GM12878 (cell line): ENCODE measurements at regions not wholly inside any gene's neighbourhood (a gene's known extent, or its start where the extent isn't known, plus 50 kb on each side); places are given as distances from the start of the nearest gene placed in this dataset.

Experiments used
- ATAC-seq: fragments of 200-7000 bp; cut with Tn5 transposase; 3 replicates; pipeline ENCODE4 v1.9.1; 2020; ENCODE audit warnings: mild to moderate bottlenecking, moderate library complexity
- BruUV-seq: library from RNA; stranded (reverse); fragments of 400-500 nt; replicated peaks from 2 replicates; lab custom pipeline; 2021; lab: Mats Ljungman, UMichigan
- CTCF ChIA-PET: fragments of 300-600 bp; sonication (Branson Sonifier 250); formaldehyde crosslinking; extraction: SDS; loops from one replicate; lab custom pipeline; 2021; ENCODE audit warnings: inconsistent platforms; lab: Yijun Ruan, JAX
- POLR2A ChIA-PET: fragments of 350-600 bp; formaldehyde crosslinking; extraction: SDS; loops from one replicate; lab custom pipeline; 2021; ENCODE audit warnings: inconsistent platforms; lab: Charles Lee
- RAD21 ChIA-PET: fragments of 300-600 bp; sonication (Branson Sonifier 250); formaldehyde crosslinking; loops from one replicate; lab custom pipeline; 2023; ENCODE audit warnings: antibody characterized with exemption; ENCODE audit not compliant: unreplicated experiment; lab: Charles Lee
- SMC1A ChIA-PET: fragments of 300-600 bp; sonication (Branson Sonifier 250); formaldehyde crosslinking; loops from one replicate; lab custom pipeline; 2023; ENCODE audit not compliant: unreplicated experiment, uncharacterized antibody; lab: Charles Lee
- DNase-seq: peaks from one replicate; pipeline ENCODE4 v3.0.0-alpha.2; 2011; ENCODE audit warnings: low read depth, low spot score
- FAIRE-seq: peaks from 3 replicates; lab custom pipeline; 2011; peaks lifted over from hg19 to GRCh38; lab: Jason Lieb, UNC
- H2AFZ ChIP-seq: 2 replicates; pipeline ENCODE4 v1.6.0; 2011; ENCODE audit warnings: low read depth, low read length, control low read depth; ENCODE audit not compliant: control insufficient read depth
- H3K27ac ChIP-seq: 2 replicates; pipeline ENCODE4 v1.5.1; 2011; ENCODE audit warnings: control low read depth; ENCODE audit not compliant: control insufficient read depth, insufficient read depth
- H3K27me3 ChIP-seq, 2 experiments: replicated peaks in 1 of 2; 2 replicates each; pipeline versions ENCODE4 v1.6.0 to v1.6.1; 2011; ENCODE audit warnings: low read length in 1 of 2; ENCODE audit not compliant: control insufficient read depth in 2 of 2, insufficient read depth in 2 of 2
- H3K36me3 ChIP-seq, 2 experiments: 2 replicates each; pipeline ENCODE4 v1.5.1; 2011; ENCODE audit warnings: low read length in 1 of 2; ENCODE audit not compliant: control insufficient read depth in 2 of 2, insufficient read depth in 2 of 2
- H3K4me1 ChIP-seq: 2 replicates; pipeline ENCODE4 v1.6.1; 2011; ENCODE audit warnings: mild to moderate bottlenecking, low read length, moderate library complexity, mixed read lengths; ENCODE audit not compliant: control insufficient read depth, insufficient read depth
- H3K4me2 ChIP-seq: 2 replicates; pipeline ENCODE4 v1.6.0; 2011; ENCODE audit warnings: control low read depth; ENCODE audit not compliant: control insufficient read depth, insufficient read depth
- H3K4me3 ChIP-seq: fragments of 200-600 bp; sonication (generic); 2 replicates; pipeline ENCODE4 v1.5.1; 2016
- H3K79me2 ChIP-seq: 2 replicates; pipeline ENCODE4 v1.6.0; 2011; ENCODE audit warnings: low read length; ENCODE audit not compliant: control insufficient read depth, insufficient read depth
- H3K9ac ChIP-seq: 2 replicates; pipeline ENCODE4 v1.8.0; 2011; ENCODE audit warnings: low read length, control low read depth, mixed read lengths; ENCODE audit not compliant: control insufficient read depth, insufficient read depth
- H3K9me3 ChIP-seq: replicated peaks from 3 replicates; pipeline ENCODE4 v1.5.1; 2011; ENCODE audit warnings: mild to moderate bottlenecking, low read length; ENCODE audit not compliant: control insufficient read depth, insufficient read depth
- H4K20me1 ChIP-seq: 2 replicates; pipeline ENCODE4 v1.6.0; 2011; ENCODE audit not compliant: control insufficient read depth, insufficient read depth
- BMI1 ChIP-seq: fragments of 450-650 bp; IDR thresholded peaks from 2 replicates; pipeline ENCODE4 v1.6.1; 2016; ENCODE audit warnings: mild to moderate bottlenecking, moderate library complexity, borderline replicate concordance
- CEBPB ChIP-seq, 2 experiments: fragments of 150-350 bp in 1 of 2; IDR thresholded peaks; 2 replicates each; pipeline ENCODE4 v1.6.1; 2012 to 2014; ENCODE audit warnings: low read depth in 2 of 2, low read length in 2 of 2, borderline replicate concordance in 1 of 2, inconsistent platforms in 1 of 2
- CHD4 ChIP-seq: fragments of 200-600 bp; sonication (generic); IDR thresholded peaks from 2 replicates; pipeline ENCODE4 v1.6.1; 2016; ENCODE audit warnings: mild to moderate bottlenecking
- FOS ChIP-seq: IDR thresholded peaks from 3 replicates; pipeline ENCODE4 v1.6.1; 2011; ENCODE audit warnings: borderline replicate concordance; ENCODE audit not compliant: insufficient read length; ENCODE audit errors: extremely low read depth
- FOXK2 ChIP-seq: fragments of 450-650 bp; IDR thresholded peaks from 2 replicates; pipeline ENCODE4 v1.6.1; 2017; ENCODE audit warnings: mild to moderate bottlenecking, moderate library complexity
- HCFC1 ChIP-seq: fragments of 150-350 bp; IDR thresholded peaks from 2 replicates; pipeline ENCODE4 v1.6.1; 2014; ENCODE audit warnings: low read length
- HDAC2 ChIP-seq: fragments of 200-600 bp; sonication (generic); IDR thresholded peaks from 2 replicates; pipeline ENCODE4 v1.6.1; 2017
- IRF4 ChIP-seq: IDR thresholded peaks from 2 replicates; pipeline ENCODE4 v1.6.1; 2011; ENCODE audit warnings: low read depth, low read length
- IRF5 ChIP-seq: fragments of 450-650 bp; IDR thresholded peaks from 2 replicates; pipeline ENCODE4 v1.6.1; 2017; ENCODE audit warnings: borderline replicate concordance
- KLF5 ChIP-seq: fragments of 450-650 bp; IDR thresholded peaks from 2 replicates; pipeline ENCODE4 v1.6.1; 2014; ENCODE audit warnings: mild to moderate bottlenecking; ENCODE audit not compliant: partially characterized antibody
- MYB ChIP-seq: fragments of 150-350 bp; IDR thresholded peaks from 2 replicates; pipeline ENCODE4 v1.6.1; 2014; ENCODE audit warnings: mild to moderate bottlenecking, low read depth, low read length, borderline replicate concordance
- PAX8 ChIP-seq: fragments of 450-650 bp; IDR thresholded peaks from 2 replicates; pipeline ENCODE4 v1.6.1; 2017; ENCODE audit warnings: mild to moderate bottlenecking, moderate library complexity
- POLR2AphosphoS2 ChIP-seq: IDR thresholded peaks from 2 replicates; pipeline ENCODE4 v1.6.1; 2011; ENCODE audit warnings: low read depth, mild to moderate bottlenecking, low read length, improper control_type of control experiment, moderate library complexity
- RUNX3 ChIP-seq: IDR thresholded peaks from 2 replicates; pipeline ENCODE4 v1.6.1; 2012; ENCODE audit warnings: low read length, inconsistent platforms
- SIN3A ChIP-seq: IDR thresholded peaks from 2 replicates; pipeline ENCODE4 v1.6.1; 2012; ENCODE audit warnings: low read depth, low read length, improper control_type of control experiment
- SMARCA5 ChIP-seq: fragments of 450-650 bp; IDR thresholded peaks from 2 replicates; pipeline ENCODE4 v1.6.1; 2017; ENCODE audit warnings: mild to moderate bottlenecking
- STAT1 ChIP-seq: fragments of 450-650 bp; conservative IDR thresholded peaks from 2 replicates; pipeline ENCODE4 v1.6.1; 2014; ENCODE audit warnings: antibody characterized with exemption, mild to moderate bottlenecking
- SUZ12 ChIP-seq: fragments of 200-600 bp; sonication (generic); IDR thresholded peaks from one replicate; pipeline ENCODE4 v1.6.1; 2018; ENCODE audit warnings: antibody characterized with exemption, mild to moderate bottlenecking; ENCODE audit not compliant: unreplicated experiment
- TAF1 ChIP-seq: IDR thresholded peaks from 2 replicates; pipeline ENCODE4 v1.6.1; 2011; ENCODE audit warnings: mild to moderate bottlenecking, low read depth, low read length, borderline replicate concordance
- TCF7 ChIP-seq: IDR thresholded peaks from 2 replicates; pipeline ENCODE4 v1.6.1; 2014; ENCODE audit warnings: antibody characterized with exemption, borderline replicate concordance
- USF2 ChIP-seq: IDR thresholded peaks from 2 replicates; pipeline ENCODE4 v1.6.1; 2011; ENCODE audit warnings: low read depth, low read length, improper control_type of control experiment, borderline replicate concordance
- WGBS: methylation state at CpG from one replicate; pipeline ENCODE4 v1.1.6; 2016; ENCODE audit warnings: low lambda C conversion rate; ENCODE audit not compliant: insufficient replicate concordance, insufficient coverage; ENCODE audit errors: missing lambda C conversion rate; 5-methylcytosine and 5-hydroxymethylcytosine counted together
- in situ Hi-C: fragments of 300-500 bp; cut with MboI; formaldehyde crosslinking; loops from 9 replicates; pipeline ENCODE4 v1.14.3; 2018; ENCODE audit warnings: mixed read lengths
- intact Hi-C: fragments of 100-400 bp; cut with micrococcal nuclease; formaldehyde crosslinking; loops from one replicate; pipeline ENCODE4 v1.14.2; 2022; ENCODE audit not compliant: unreplicated experiment
- TF ChIP-seq, protein P1 (sequence below): fragments of 450-650 bp; IDR thresholded peaks from 2 replicates; pipeline ENCODE4 v1.6.1; 2016; ENCODE audit warnings: mild to moderate bottlenecking
- TF ChIP-seq, protein P2 (sequence below): IDR thresholded peaks from 2 replicates; pipeline ENCODE4 v1.6.1; 2011; ENCODE audit warnings: borderline replicate concordance, low read depth, mild to moderate bottlenecking, moderate library complexity, mixed read lengths, low read length; ENCODE audit not compliant: insufficient read depth; ENCODE audit errors: extremely low read length
- TF ChIP-seq, protein P3 (sequence below): IDR thresholded peaks from 2 replicates; pipeline ENCODE4 v1.6.1; 2011; ENCODE audit warnings: low read depth, mild to moderate bottlenecking, low read length, moderate library complexity, borderline replicate concordance; ENCODE audit errors: extremely low read depth

DNA sequence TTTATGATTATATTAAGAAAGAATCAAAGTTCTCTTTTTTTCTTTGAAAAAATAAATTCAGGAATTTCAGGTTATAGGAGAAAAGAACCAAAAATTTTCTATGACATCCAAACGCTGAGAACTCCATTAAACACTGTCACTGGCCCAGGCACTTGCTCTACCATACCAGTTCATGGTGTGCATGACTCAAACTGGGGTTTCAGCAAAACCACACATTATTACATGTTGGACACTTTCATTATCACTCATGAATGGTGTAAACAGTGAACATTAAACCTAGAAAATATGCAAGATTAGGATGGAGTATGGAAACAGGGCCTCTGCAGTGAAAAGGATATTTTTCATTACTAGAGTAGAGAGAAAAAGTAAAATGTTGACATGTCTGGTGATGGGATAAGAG lies 369.9 kb upstream of the FAM174A start:
- in situ Hi-C loops (no loop called here), intact Hi-C loops (no loop called here)
- no peak overlapping the region for H2AFZ ChIP-seq
- no peaks in the 10 kb centered on the region for H3K27me3 ChIP-seq
- ChIA-PET SMC1A (no interaction called here), CTCF (interaction anchor here (0.7 kb wide), 1 partner anchor 61 kb away, joined by 3 read pairs; no protein-coding TSS in a partner anchor), RAD21 (no interaction called here), POLR2A (no interaction called here)
- peak; percentile 9 for DNase-seq
- no peak overlapping the region for H3K4me2 ChIP-seq
- no peak overlapping the region for H3K27ac ChIP-seq
- WGBS = 0% methylated on average over 1 of the region's 1 CpG
- H3K4me3 ChIP-seq = no peak overlapping the region
- peak; percentile 89 for ATAC-seq
- no peaks in the 10 kb centered on the region for H3K4me1 ChIP-seq
- no peaks in the 10 kb centered on the region for H3K79me2 ChIP-seq
- no peaks in the 10 kb centered on the region for H3K36me3 ChIP-seq
- H4K20me1 ChIP-seq = no peaks in the 10 kb centered on the region
- peaks cover 2% of the 10 kb centered on the region; the same call in 2 of the 3 replicates for H3K9me3 ChIP-seq
- no peak overlapping the region for H3K9ac ChIP-seq
- BruUV-seq = no TSS peak
- no peak for FAIRE-seq
- no peak for TF ChIP-seq IRF5
- no peak for TF ChIP-seq SUZ12
- TF ChIP-seq CHD4 = no peak
- TF ChIP-seq, protein P1, sequence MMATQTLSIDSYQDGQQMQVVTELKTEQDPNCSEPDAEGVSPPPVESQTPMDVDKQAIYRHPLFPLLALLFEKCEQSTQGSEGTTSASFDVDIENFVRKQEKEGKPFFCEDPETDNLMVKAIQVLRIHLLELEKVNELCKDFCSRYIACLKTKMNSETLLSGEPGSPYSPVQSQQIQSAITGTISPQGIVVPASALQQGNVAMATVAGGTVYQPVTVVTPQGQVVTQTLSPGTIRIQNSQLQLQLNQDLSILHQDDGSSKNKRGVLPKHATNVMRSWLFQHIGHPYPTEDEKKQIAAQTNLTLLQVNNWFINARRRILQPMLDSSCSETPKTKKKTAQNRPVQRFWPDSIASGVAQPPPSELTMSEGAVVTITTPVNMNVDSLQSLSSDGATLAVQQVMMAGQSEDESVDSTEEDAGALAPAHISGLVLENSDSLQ = no peak
- TF ChIP-seq SMARCA5 = no peak
- TF ChIP-seq, protein P2, sequence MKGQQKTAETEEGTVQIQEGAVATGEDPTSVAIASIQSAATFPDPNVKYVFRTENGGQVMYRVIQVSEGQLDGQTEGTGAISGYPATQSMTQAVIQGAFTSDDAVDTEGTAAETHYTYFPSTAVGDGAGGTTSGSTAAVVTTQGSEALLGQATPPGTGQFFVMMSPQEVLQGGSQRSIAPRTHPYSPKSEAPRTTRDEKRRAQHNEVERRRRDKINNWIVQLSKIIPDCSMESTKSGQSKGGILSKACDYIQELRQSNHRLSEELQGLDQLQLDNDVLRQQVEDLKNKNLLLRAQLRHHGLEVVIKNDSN = no peak
- no peak for TF ChIP-seq CEBPB (IDR thresholded peaks at IDR 0.05; ENCODE audit: borderline replicate concordance in 1 of 2, low read depth in 2 of 2, low read length in 2 of 2)
- no peak for TF ChIP-seq BMI1
- TF ChIP-seq HCFC1 = no peak
- TF ChIP-seq IRF4 = peak; percentile 98
- no peak for TF ChIP-seq USF2
- TF ChIP-seq MYB = no peak
- TF ChIP-seq TAF1 = no peak
- no peak for TF ChIP-seq FOXK2
- peak; percentile 98 for TF ChIP-seq RUNX3
- no peak for TF ChIP-seq FOS
- no peak for TF ChIP-seq TCF7
- no peak for TF ChIP-seq STAT1
- no peak for TF ChIP-seq PAX8
- TF ChIP-seq KLF5 = no peak
- no peak for TF ChIP-seq POLR2AphosphoS2
- no peak for TF ChIP-seq HDAC2
- TF ChIP-seq, protein P3, sequence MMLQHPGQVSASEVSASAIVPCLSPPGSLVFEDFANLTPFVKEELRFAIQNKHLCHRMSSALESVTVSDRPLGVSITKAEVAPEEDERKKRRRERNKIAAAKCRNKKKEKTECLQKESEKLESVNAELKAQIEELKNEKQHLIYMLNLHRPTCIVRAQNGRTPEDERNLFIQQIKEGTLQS = no peak
- no peak for TF ChIP-seq SIN3A
